Fibroblast of skin of left biceps (primary cell): ENCODE measurements at regions not wholly inside any gene's neighbourhood (a gene's known extent, or its start where the extent isn't known, plus 50 kb on each side); places are given as distances from the start of the nearest gene placed in this dataset.

Source experiments
- DNase-seq, 2 experiments: peaks; one replicate each; pipeline ENCODE4 v3.0.0-alpha.2; 2013; ENCODE audit warnings: low read depth in 2 of 2

DNA sequence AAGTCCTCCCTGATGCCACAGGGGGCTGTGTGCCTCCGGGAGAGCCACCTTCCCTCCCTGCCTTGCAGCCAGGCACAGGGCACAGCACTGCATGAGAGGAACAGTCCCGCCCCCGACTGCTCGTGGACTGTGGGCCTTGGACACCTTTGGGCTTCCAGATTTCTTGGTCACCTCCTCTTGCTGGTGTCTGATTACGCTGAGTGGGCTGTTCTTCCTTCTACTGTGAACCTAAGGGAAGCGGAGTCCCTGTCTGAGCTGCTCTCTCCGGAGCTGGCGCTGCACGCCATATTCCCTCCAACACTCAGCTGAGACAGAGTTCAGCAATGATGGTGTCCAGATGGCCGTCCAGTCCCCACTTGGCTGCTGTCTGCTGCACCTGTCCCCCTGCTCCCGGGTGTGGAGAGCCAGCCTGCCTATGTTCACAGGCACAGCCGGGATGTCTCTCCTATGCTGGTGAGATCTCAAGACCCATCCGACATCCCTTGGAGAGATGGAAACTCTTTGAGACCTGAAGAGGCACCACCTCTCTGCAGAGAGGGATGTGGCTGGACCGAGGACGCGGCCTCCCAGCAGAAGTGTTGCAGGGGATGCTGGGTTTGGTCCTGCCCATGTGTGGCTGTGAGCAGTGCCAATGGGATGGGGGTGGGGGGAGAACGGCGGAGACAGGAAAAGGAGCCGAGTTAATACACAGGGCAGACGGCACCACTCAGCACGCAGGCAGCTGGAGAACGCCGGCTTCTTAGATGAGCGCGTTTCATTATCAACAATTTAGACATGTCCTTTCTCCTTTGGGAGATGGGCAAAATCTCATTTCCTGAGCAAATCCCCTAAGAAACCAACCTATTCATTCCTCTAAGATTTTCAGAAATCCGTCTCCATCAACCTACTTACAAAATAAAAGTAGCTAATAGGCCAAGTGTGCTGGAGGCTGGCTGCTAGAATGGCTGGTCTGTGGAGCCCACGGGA is 171.9 kb downstream of the ENGASE start:
- DNase-seq: no peak

DNA sequence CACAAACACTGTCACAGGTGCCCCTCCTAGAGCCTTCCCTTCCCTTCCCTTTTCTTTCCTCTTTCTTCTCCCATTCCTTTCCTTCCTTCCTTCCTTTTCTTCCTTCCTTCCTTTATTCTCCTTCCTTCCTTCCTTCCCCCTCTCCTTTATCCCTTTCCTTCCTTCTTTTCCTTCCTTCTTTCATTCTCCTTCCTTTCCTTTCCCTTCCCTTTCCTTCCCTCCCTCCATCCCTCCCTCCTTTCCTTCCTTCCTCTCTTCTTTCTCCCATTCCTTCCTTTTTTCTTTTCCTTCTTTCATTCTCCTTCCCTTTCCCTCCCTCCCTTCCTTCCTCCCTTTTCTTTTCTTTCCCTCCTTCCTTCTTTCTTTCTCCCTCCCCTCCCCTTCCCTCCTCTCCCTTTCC is 170.0 kb downstream of the ENGASE start:
- no peak for DNase-seq

DNA sequence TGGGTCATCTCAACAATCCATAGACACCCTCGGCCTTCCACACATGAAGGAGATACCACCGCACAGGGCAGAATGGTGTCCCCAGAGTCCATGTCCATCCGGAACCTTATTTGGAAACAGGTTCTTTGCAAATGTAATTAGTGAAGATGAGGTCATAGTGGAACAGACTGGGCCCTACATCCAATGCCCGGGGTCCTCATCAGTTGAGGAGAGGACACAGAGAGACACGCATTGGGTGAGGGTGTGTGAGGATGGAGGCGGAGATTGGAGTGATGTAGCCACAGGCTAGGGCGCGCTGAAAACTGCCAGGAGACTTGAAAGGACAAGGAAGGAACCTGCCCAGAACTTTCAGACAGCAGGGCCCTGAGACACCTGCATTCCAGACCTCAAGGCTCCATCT is 169.4 kb downstream of the ENGASE start:
- no peak for DNase-seq

DNA sequence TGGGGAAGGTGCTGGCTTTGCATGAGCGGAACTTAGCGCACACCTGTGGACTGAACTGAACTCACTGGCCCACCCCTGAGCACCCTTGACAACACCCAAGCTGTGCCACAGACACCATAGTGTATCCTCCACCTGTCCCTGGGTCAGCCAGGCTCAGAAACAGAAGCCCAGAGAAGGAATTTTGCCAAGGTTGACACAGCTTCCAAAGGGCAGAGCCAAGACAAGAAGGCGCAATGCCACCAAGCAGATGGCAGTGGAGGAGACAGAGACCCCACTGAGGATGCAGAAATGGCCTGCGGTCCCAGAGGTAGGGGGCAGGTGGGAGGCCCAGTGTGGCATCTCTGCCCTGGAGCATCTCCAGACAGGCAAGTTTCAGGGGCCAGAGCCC is 169.0 kb downstream of the ENGASE start:
- no peak for DNase-seq

DNA sequence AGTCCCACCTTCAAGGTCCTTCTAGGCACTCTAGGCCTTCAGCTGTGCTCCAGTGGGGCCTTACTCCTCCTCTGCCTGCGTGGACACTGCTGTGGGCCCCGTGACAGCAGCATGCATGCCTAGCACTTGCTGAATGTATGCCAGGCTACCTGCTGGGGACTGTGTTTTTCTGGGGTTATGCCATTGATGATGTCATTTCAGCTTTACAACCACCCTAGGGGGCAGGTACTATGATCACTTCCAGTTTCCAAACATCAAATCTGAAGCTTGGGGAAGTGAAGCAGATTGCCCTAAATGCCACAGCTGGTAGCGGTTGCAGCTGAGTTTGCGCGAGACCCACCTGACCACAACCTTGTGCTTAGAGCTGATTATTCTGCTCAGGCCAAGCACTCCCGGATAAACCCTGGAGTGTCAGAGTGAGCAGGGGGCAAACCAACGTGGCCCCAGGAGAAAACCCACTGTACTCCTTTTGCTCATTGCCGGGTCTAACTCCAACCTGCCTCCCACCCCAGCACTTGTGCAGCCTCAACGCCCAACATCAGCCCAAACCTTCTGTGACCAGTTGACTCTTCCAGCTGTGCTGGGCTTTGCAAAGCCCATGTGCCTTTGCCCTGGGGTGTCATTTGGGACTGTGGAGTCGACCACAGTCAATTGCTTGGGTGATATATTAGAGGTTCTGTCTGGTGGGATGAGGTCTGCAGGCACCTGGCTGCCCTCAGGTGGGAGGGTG is 168.4 kb downstream of the ENGASE start:
- no peak for DNase-seq

DNA sequence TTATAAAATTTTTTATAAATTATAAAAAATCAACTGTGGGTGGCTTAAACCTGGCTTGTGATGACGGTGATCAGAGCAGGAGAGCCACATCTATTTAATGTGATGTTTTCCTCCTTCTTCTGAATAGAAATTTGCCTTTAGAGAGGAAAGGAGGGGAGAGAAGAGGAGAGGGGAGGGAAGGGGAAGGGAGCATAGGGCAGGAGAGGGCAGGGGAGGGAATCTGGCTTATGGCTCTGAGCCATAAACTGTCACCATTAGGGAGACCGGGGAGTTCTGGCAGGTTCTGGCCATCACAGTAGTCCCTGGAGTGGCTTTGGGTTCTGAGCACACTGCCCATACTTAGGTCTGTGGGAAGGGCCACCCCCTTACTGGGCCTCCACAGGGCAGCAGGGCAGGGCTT is 167.8 kb downstream of the ENGASE start:
- no peak for DNase-seq

DNA sequence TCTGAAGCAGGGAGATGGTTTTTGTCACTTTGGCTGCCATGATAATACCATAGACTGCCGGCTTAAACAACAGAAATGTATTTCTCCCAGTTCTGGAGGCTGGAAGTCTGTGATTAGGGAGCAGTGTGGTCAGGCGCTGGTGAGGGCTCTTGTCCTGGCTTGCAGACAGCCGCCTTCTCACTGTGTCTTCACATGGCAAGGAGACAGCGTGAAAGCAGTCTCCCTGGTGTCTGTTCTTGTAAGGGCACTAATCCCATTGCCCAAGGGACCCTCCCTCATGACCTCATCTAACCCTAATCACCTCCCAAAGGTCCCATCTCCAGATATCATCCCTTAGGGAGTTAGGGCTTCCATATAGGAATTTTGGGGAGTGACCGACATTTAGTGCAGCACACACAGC is 167.0 kb downstream of the ENGASE start:
- DNase-seq: no peak

DNA sequence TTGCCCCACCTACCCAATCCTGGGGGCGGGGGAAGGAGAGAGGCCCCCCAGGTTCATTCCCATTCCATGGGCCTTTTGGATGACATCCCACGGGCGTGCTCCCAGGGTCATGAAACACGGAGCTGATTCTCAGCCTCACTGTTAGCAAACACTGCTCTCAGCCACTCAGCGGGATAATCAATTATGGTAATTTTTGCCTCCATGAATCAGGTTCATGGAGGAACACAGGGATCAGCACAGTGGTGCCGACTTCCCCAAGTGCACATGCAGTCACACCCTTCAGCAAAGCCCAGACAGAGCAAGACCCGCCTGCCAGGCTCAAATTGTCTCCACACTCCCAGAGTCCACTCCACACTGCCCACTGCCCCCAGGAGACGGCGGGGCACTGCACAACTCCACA is 164.6 kb downstream of the ENGASE start:
- DNase-seq: no peak

DNA sequence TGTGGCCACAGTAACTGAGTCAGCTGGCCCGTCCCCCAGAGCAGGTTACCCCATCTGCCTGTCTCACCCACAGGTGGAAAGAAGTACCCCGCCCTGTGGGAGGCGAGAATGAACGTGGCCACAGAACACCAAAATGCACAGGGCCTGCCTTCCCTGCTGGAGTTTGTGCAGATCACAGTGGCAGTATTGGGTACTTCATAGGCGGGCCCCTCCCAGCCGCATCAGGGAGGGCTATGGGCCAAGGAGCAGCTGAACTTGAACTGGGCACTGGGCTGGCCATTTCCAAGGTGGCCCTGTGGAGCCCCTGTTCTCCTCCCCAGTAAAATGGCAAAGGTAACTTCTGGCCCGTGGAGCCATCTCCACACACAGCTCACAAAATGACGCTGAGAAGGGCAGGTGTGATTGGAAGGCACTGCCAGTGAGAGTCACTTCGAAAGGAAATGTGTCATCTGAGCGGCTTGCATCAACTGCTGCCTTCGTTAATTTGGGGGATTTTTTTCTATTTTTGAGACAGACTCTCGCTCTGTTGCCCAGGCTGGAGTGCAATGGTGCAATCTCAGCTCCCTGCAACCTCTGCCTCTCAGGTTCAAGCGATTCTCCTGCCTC is 162.9 kb downstream of the ENGASE start:
- no peak for DNase-seq

DNA sequence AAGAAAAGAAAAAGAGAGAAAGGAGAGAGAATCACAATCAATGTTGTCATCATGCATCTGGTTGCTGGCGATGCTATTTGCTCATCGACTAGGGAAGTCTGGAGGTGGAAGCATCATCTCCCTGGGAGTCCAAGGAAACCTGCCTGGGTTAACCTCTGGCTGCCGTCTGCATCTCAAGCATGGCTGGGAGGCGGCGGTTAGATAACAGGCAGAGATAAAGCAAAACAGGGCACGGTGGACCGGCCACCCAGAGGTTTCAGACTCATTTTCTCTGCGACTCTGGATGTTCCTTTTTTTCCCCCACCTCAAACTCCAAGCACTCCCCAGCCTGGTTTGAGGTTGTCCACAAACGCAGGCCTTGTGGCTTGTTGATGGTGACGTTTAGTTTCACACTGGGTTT is 161.2 kb downstream of the ENGASE start:
- DNase-seq: no peak

DNA sequence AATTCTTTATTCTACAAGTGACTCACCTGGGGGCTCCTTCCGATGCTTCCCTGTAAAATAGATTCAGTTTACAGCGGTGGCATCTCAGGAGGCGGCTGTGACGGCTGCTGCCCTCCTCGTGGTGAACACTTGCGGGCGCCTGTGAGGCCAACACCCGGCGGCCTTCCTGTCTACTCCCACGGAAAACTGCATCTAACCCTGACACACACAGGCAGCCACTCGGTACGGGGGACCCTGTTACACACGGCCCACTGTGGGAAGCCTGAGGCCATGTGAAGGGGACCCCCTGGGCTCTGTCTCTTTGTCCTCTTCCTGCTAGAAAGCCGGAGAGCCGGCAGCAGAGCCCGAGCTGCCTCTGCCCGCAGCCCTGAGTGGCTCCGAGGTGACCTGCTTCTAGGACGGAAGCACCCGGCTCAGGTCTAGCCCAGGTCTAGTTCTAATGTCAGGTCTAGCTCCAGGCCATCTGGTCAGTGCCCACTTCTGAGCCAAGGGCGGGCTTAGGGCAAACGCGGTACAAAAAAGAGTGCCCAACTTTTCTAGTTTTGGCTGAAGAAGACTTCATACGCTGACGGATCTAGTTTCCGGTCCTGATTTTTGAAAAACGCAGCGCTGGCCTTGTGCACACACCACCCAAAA is 159.4 kb downstream of the ENGASE start:
- DNase-seq: no peak

DNA sequence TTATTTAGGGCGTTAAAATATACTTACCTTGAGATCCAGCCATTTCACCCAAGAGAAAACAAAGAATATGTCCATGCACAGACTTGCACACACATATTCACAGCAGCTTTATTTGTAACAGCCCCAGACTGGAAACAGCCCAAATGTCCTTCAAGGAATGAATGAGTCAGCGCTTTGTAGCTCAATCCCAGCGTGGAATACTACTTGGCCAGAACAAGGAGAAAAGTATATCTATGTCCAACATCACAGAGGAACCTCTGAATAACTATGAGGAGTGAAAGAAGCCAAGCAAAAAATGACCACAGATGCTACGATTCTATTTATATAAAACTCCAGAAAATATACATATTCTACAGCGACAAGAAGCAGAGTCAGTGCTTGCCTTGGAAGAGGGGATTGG is 158.3 kb downstream of the ENGASE start:
- no peak for DNase-seq

DNA sequence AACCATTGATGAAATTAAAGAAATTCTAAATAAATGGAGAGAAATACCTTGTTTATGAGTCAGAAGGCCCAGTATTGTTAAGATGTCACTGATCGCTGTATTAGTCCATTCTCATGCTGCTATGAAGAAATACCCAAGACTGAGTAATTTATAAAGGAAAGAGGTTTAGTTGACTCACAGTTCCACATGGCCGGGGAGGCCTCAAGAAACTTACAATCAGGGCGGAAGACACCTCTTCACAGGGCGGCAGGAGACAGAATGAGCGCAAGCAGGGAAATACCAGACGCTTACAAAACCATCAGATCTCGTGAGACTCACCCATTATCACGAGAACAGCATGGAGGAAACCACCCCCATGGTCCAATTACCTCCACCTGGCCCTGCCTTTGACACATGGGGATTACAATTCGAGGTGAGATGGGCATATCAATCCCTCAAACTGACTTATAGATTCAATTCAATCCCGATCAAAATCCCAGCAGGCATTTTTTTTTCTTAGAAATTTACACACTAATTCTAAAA is 157.2 kb downstream of the ENGASE start:
- DNase-seq: no peak

DNA sequence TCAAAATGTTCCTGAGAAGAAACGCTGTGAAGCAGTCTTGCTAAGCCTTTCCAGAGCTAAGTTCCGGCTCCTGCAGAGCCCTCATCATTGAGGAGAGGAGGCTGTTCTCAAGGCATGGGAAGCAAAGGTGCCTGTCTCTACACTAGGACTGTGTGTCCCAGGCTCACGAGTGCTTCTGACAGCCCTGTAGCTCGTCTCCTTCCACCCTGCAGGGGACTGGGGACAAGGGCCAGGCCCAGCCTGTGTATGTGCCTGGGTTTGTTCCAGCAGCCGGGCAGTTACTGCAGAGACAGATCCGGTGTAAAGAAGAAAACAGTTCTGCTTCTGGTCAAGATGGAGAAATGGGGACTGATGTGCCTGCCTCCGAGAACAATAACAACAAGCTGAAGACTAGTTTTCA is 156.0 kb downstream of the ENGASE start:
- no peak for DNase-seq

DNA sequence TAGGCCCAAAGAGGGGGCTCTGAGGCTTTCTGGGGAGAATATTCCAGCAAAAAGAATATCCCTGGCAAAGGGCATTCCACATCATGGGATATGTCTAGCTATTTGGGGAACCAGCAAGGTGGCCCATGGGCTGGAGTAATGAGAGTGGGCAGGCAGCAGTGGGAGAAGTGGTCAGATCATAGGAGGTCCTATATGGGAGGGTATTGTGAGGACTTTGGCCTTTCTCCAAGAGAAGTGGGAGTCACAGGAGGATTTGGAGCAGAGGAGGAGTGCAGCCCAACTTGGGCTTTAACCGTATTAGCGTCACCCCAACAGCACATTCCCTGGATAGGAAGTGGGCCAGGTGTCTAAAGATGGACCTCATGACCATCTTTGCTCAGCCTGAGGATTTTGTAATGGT is 151.4 kb downstream of the ENGASE start:
- DNase-seq: no peak

DNA sequence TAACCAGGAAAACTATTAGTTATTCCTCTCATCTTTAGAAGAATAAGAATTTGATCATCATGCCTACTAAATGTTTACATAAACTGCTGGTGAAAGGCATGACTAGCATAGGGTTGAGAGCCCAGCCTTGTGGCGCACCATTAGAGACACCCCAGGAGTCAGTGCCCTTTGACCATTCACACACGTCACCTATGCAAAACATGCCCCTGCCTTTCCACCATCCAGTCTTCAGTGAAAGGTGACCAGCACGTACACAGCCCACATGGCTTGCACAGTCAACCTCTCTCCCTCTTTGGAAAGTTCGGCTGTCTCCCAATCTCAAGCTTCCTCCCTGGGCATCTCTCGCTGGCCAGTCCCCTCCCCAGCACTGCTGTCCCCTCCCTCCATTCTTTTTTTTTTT is 150.3 kb downstream of the ENGASE start:
- DNase-seq: no peak

DNA sequence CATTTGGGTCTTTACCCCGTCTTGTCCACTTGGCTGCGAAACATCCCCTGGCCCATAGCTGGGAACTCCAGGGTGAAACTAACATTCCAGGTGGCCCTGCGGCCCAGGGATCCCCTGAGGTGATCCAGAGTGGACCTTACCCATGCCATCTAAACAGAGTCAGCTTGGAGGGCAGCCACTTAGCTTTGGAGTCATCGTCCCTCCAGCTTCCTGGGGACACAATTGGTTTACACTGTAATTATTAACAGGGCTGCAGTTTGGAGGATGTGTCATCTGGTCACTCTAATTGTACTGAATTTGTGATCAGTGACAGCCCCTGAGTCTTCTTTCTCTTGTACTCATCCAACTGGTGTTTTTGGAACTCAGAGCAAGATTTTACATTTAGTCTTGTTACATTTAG is 149.9 kb downstream of the ENGASE start:
- no peak for DNase-seq

DNA sequence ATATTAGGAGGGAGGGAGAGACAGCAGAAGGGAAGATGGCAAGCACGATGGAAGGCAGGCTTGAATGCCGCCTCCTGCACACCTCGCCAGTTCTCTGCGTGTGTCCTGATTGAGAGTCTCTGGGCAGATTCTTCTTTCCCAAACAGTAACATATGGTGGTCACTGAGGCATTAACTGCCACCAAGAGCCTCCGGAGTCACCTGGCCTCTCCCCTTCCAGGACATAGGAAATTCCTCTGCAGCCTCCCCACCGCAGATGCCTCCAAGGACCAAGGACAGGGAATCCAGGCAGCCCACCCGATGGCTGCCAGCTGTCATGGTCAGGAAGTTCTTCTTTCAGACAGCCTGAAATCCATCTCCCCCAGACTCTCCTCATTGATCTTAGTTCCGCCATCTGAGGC is 149.3 kb downstream of the ENGASE start:
- no peak for DNase-seq

DNA sequence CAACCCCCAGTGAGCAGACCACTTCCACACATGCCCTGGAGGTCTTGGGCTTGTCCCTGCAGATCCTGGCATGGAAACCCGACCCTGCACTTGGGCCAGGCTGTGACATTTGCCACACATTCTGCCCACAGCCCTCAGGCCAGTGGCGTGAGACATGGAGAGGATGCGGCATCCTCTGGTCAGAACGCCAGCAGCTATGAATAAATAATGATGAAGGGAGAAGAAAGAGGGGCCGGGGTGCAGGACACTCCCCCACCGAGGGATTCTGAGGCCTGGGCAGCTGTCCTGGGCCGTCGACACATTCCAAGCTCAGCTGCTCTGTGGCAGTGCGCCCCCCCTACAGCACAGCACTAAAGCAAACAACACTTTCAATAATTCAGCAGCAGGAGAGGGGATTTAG is 148.8 kb downstream of the ENGASE start:
- DNase-seq: no peak

DNA sequence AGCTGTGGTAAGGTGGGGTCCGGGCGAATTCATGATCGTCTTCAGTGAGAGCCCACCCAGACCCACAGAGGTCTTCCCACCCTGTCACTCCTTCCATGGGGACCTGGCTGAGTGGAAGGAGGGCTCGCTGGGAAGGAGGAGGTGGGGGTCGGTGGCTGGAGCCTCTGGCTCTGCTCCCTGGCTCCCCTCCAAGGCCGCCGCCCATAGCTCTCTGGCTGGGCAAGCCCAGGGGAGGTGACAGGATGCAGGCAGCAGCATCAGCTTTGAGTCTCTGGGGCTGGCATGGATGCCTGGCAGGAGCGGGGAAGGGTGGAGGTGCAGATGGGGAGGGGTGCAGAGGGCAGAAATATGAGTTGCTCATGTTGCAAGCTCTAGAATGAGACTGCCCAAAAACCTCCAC is 147.0 kb downstream of the ENGASE start:
- DNase-seq: no peak

DNA sequence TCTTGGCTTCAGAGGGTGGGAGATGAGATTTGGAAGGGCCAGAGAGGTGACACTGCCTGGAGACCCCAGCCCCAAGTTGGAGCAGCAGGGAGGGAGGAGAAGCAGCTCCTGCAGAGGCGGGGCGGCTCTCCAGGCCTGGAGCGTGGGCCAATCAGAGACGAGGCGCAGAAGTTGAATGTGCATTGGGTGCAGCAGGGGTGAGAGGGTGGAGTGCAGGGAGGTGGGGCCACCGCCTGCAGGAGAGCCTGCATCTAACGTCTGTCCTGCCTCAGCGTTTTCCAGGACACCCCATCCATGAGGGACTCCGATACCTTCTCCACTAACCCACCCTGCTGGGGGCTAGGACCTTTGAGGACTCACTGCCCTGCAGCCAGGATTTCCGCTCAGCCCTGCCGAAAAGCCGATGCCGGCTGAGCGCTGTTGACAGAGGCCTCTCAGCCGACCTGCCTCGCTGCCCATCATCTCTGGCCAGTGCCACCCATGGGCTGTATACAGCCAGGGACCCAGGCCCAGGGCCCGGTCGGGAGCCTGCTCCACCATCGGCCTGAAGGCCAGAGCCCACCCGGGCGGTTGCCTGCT is 146.2 kb downstream of the ENGASE start:
- DNase-seq: no peak
